ENCODE measurements at regions not wholly inside any gene's neighbourhood (a gene's known extent, or its start where the extent isn't known, plus 50 kb on each side); places are given as distances from the start of the nearest gene placed in this dataset.

DNA sequence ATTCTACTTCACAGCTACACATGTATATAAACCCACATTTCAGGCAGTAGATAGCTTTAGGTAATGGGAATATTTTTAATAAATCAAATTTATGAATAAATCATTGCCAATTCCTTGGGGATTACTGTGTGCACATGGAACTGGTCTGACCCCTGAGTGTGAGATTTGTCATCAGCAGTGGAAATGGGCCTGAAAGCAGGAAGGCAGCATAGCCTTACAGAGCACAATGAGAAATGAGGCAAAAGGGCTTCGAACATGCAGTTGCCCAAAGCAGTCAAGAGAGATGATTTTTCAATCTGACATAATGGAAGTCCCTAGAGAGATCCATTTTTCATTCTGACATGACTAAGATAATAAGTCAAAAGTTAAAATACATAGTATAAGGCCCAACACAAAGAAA lies 599.2 kb downstream of the TUSC7 start:
- no peak for TF ChIP-seq CTCF (conservative IDR thresholded peaks at IDR 0.05)
- TF ChIP-seq EZH2 (IDR thresholded peaks at IDR 0.05; ENCODE audit: low read depth), result no peak

Data from PC-9 (cell line).